ENCODE measurements at regions not wholly inside any gene's neighbourhood (a gene's known extent, or its start where the extent isn't known, plus 50 kb on each side); places are given as distances from the start of the nearest gene placed in this dataset.

- H3K4me1 Mint-ChIP-seq (ENCODE audit: low read depth, unreplicated experiment) = no peaks in the 10 kb centered on the region
- TF ChIP-seq CTCF (IDR thresholded peaks at IDR 0.05; ENCODE audit: insufficient read depth in 1 of 2, low read depth in 1 of 2, low read length in 1 of 2, severe bottlenecking in 1 of 2, unreplicated experiment in 1 of 2) = no peak
- intact Hi-C loops (cut with micrococcal nuclease; ENCODE audit: unreplicated experiment) = no loop called here
- H3K9me3 Mint-ChIP-seq (ENCODE audit: unreplicated experiment) = no peaks in the 10 kb centered on the region
- Histone ChIP-seq H3K4me3 (ENCODE audit: low read depth, low read length) (no peak overlapping the region), H3K9me3 (no peaks in the 10 kb centered on the region), H3K27me3 (replicated peaks; ENCODE audit: control insufficient read depth, insufficient read depth, low read length) (no peaks in the 10 kb centered on the region), H3K36me3 (ENCODE audit: control insufficient read depth, insufficient read depth, low read length) (no peaks in the 10 kb centered on the region), H3K4me1 (no peaks in the 10 kb centered on the region)
- ChIA-PET CTCF (no interaction called here), POLR2A (no interaction called here)
- DNase-seq = no peak
- H3K36me3 Mint-ChIP-seq (ENCODE audit: insufficient read depth, unreplicated experiment) = no peaks in the 10 kb centered on the region
- no peaks in the 10 kb centered on the region for H3K27me3 Mint-ChIP-seq (ENCODE audit: insufficient read depth, unreplicated experiment)
- BruUV-seq (replicated peaks) = no TSS peak
- H3K27ac Mint-ChIP-seq (ENCODE audit: unreplicated experiment) = no peak overlapping the region
- no peak overlapping the region for H3K4me3 Mint-ChIP-seq (ENCODE audit: unreplicated experiment)
Measured at GRCh38 chr4:159024828-159025227, 78.1 kb upstream of the RAPGEF2 start.

GRCh38 chr4:159026329-159026728 is 76.5 kb upstream of the RAPGEF2 start:
- H3K36me3 Mint-ChIP-seq (ENCODE audit: insufficient read depth, unreplicated experiment) = no peaks in the 10 kb centered on the region
- no peaks in the 10 kb centered on the region for H3K36me3 ChIP-seq (ENCODE audit: control insufficient read depth, insufficient read depth, low read length)
- no peaks in the 10 kb centered on the region for H3K4me1 Mint-ChIP-seq (ENCODE audit: low read depth, unreplicated experiment)
- DNase-seq = no peak
- no peak for TF ChIP-seq CTCF (IDR thresholded peaks at IDR 0.05; ENCODE audit: insufficient read depth in 1 of 2, low read depth in 1 of 2, low read length in 1 of 2, severe bottlenecking in 1 of 2, unreplicated experiment in 1 of 2)
- no peaks in the 10 kb centered on the region for H3K9me3 ChIP-seq
- BruUV-seq (replicated peaks) = no TSS peak
- no peak overlapping the region for H3K27ac Mint-ChIP-seq (ENCODE audit: unreplicated experiment)
- no peak overlapping the region for H3K4me3 Mint-ChIP-seq (ENCODE audit: unreplicated experiment)
- no peaks in the 10 kb centered on the region for H3K27me3 Mint-ChIP-seq (ENCODE audit: insufficient read depth, unreplicated experiment)
- intact Hi-C loops (cut with micrococcal nuclease; ENCODE audit: unreplicated experiment) = no loop called here
- no peaks in the 10 kb centered on the region for H3K27me3 ChIP-seq (replicated peaks; ENCODE audit: control insufficient read depth, insufficient read depth, low read length)
- CTCF ChIA-PET = interaction anchor here (0.6 kb wide), 1 partner anchor 166 kb away, joined by 3 read pairs; no protein-coding TSS in a partner anchor
- no peak overlapping the region for H3K4me3 ChIP-seq (ENCODE audit: low read depth, low read length)
- POLR2A ChIA-PET = no interaction called here
- no peaks in the 10 kb centered on the region for H3K9me3 Mint-ChIP-seq (ENCODE audit: unreplicated experiment)
- no peaks in the 10 kb centered on the region for H3K4me1 ChIP-seq

GRCh38 chr4:159027535-159027934 is 75.3 kb upstream of the RAPGEF2 start:
- Mint-ChIP-seq H3K27ac (ENCODE audit: unreplicated experiment) (no peak overlapping the region), H3K4me1 (ENCODE audit: low read depth, unreplicated experiment) (no peaks in the 10 kb centered on the region), H3K36me3 (ENCODE audit: insufficient read depth, unreplicated experiment) (no peaks in the 10 kb centered on the region), H3K9me3 (ENCODE audit: unreplicated experiment) (no peaks in the 10 kb centered on the region), H3K27me3 (ENCODE audit: insufficient read depth, unreplicated experiment) (no peaks in the 10 kb centered on the region), H3K4me3 (ENCODE audit: unreplicated experiment) (no peak overlapping the region)
- Histone ChIP-seq H3K36me3 (ENCODE audit: control insufficient read depth, insufficient read depth, low read length) (no peaks in the 10 kb centered on the region), H3K27me3 (replicated peaks; ENCODE audit: control insufficient read depth, insufficient read depth, low read length) (no peaks in the 10 kb centered on the region), H3K4me3 (ENCODE audit: low read depth, low read length) (no peak overlapping the region), H3K4me1 (no peaks in the 10 kb centered on the region), H3K9me3 (no peaks in the 10 kb centered on the region)
- no peak for TF ChIP-seq CTCF (IDR thresholded peaks at IDR 0.05; ENCODE audit: insufficient read depth in 1 of 2, low read depth in 1 of 2, low read length in 1 of 2, severe bottlenecking in 1 of 2, unreplicated experiment in 1 of 2)
- no TSS peak for BruUV-seq (replicated peaks)
- intact Hi-C loops (cut with micrococcal nuclease; ENCODE audit: unreplicated experiment) = no loop called here
- POLR2A ChIA-PET = no interaction called here
- CTCF ChIA-PET = no interaction called here
- no peak for DNase-seq

Data from Caco-2 (cell line).